K562 (cell line): ENCODE measurements at regions not wholly inside any gene's neighbourhood (a gene's known extent, or its start where the extent isn't known, plus 50 kb on each side); places are given as distances from the start of the nearest gene placed in this dataset.

ENCODE experiments used
- ATAC-seq: fragments of 200-7000 bp; cut with Tn5 transposase; 3 replicates; pipeline ENCODE4 v1.9.1; 2020; ENCODE audit warnings: moderate library complexity
- BruUV-seq: library from RNA; stranded (reverse); fragments of 400-500 nt; replicated peaks from 2 replicates; lab custom pipeline; 2021; lab: Mats Ljungman, UMichigan
- CTCF ChIA-PET: fragments of 300-600 bp; formaldehyde crosslinking; extraction: SDS; loops from one replicate; lab custom pipeline; 2021; ENCODE audit warnings: low intra/inter-chr PET ratio; lab: Yijun Ruan, JAX
- POLR2A ChIA-PET: fragments of 300-600, 350-650 bp; sonication (Branson Sonifier 250); formaldehyde crosslinking; extraction: SDS; loops from one replicate; lab custom pipeline; 2021; ENCODE audit warnings: antibody characterized with exemption, inconsistent platforms; lab: Yijun Ruan, JAX
- DNase-seq, 4 experiments: peaks; one replicate each; pipeline versions ENCODE4 v3.0.0 to v3.0.0-alpha.2; 2011 to 2018; ENCODE audit warnings: low spot score in 3 of 4, mixed read lengths in 3 of 4; ENCODE audit errors: extremely low read depth in 1 of 4
- FAIRE-seq: peaks from 2 replicates; lab custom pipeline; 2011; peaks lifted over from hg19 to GRCh38; lab: Jason Lieb, UNC
- H2AFZ ChIP-seq: 2 replicates; pipeline ENCODE4 v1.6.0; 2011; ENCODE audit warnings: low read depth, low read length, control low read depth, inconsistent platforms
- H3K27ac ChIP-seq: fragments of 200-600 bp; 3 replicates; pipeline ENCODE4 v1.8.0; 2011; ENCODE audit warnings: low read depth, mild to moderate bottlenecking, control low read depth, inconsistent platforms, low read length, moderate library complexity, mixed read lengths; ENCODE audit errors: extremely low read depth
- H3K27me3 ChIP-seq, 2 experiments: fragments of 300-600 bp in 1 of 2; 2 replicates in 1 of 2; 3 replicates in 1 of 2; pipeline versions ENCODE4 v1.6.0 to v1.8.0; 2011; ENCODE audit warnings: inconsistent platforms in 2 of 2, low read length in 2 of 2, mild to moderate bottlenecking in 1 of 2, mixed read lengths in 1 of 2, moderate library complexity in 1 of 2; ENCODE audit not compliant: control insufficient read depth in 2 of 2, insufficient read depth in 2 of 2
- H3K36me3 ChIP-seq: fragments of 300-600 bp; 3 replicates; pipeline ENCODE4 v1.8.0; 2011; ENCODE audit warnings: mild to moderate bottlenecking, low read length, inconsistent platforms; ENCODE audit not compliant: control insufficient read depth, insufficient read depth
- H3K4me1 ChIP-seq, 2 experiments: fragments of 200-600 bp in 1 of 2; replicated peaks in 1 of 2; 2 replicates in 1 of 2; 3 replicates in 1 of 2; pipeline versions ENCODE4 v1.5.1 to v1.8.0; 2011; ENCODE audit warnings: inconsistent platforms in 2 of 2, low read length in 2 of 2, mild to moderate bottlenecking in 1 of 2, mixed read lengths in 1 of 2, moderate library complexity in 1 of 2; ENCODE audit not compliant: control insufficient read depth in 2 of 2, insufficient read depth in 2 of 2
- H3K4me2 ChIP-seq: 2 replicates; pipeline ENCODE4 v1.6.1; 2011; ENCODE audit warnings: low read length, control low read depth, inconsistent platforms, mixed read lengths; ENCODE audit not compliant: insufficient read depth
- H3K4me3 ChIP-seq: fragments of 200-600 bp; sonication (generic), shearing (Covaris generic); 2 replicates; pipeline ENCODE4 v1.5.1; 2016; ENCODE audit warnings: control low read depth, inconsistent platforms
- H3K79me2 ChIP-seq: fragments of 200-600 bp; 3 replicates; pipeline ENCODE4 v1.8.0; 2011; ENCODE audit warnings: low read length, inconsistent platforms; ENCODE audit not compliant: control insufficient read depth, insufficient read depth
- H3K9ac ChIP-seq, 2 experiments: 2 replicates each; pipeline versions ENCODE4 v1.6.0 to v1.6.1; 2011; ENCODE audit warnings: low read depth in 2 of 2, low read length in 2 of 2, control low read depth in 1 of 2, inconsistent platforms in 1 of 2, mild to moderate bottlenecking in 1 of 2, mixed read lengths in 1 of 2; ENCODE audit not compliant: insufficient read depth in 1 of 2
- H3K9me1 ChIP-seq: one replicate; pipeline ENCODE4 v1.6.0; 2011; ENCODE audit warnings: inconsistent platforms, mild to moderate bottlenecking, low read length, moderate library complexity; ENCODE audit not compliant: control insufficient read depth, insufficient read depth
- H3K9me3 ChIP-seq: replicated peaks from 2 replicates; pipeline ENCODE4 v1.5.1; 2011; ENCODE audit warnings: low read depth, low read length, inconsistent platforms; ENCODE audit not compliant: control insufficient read depth, insufficient read depth
- H4K20me1 ChIP-seq: replicated peaks from 2 replicates; pipeline ENCODE4 v1.6.1; 2011; ENCODE audit warnings: low read length, inconsistent platforms, mixed read lengths; ENCODE audit not compliant: control insufficient read depth, insufficient read depth
- ATF1 ChIP-seq, 2 experiments: fragments of 450-650 bp in 1 of 2; IDR thresholded peaks; 2 replicates each; pipeline ENCODE4 v1.6.1; 2016; ENCODE audit warnings: missing compliant biosample characterization in 1 of 2, missing genetic modification characterization in 1 of 2
- GABPB2 ChIP-seq: fragments of 250-450 bp; sonication (Bioruptor Pico); conservative IDR thresholded peaks from 2 replicates; pipeline ENCODE4 v1.5.1; 2021; ENCODE audit warnings: mild to moderate bottlenecking
- KLF6 ChIP-seq: fragments of 250-450 bp; sonication (Bioruptor Pico); IDR thresholded peaks from 2 replicates; pipeline ENCODE4 v1.4.0; 2020; ENCODE audit warnings: mild to moderate bottlenecking, moderate library complexity, borderline replicate concordance
- MBD2 ChIP-seq: sonication (generic); IDR thresholded peaks from 2 replicates; pipeline ENCODE4 v1.6.1; 2016; ENCODE audit warnings: low read depth, borderline replicate concordance
- NCOR1 ChIP-seq: fragments of 450-650 bp; IDR thresholded peaks from 2 replicates; pipeline ENCODE4 v1.6.1; 2016; ENCODE audit warnings: mild to moderate bottlenecking, moderate library complexity
- POLR3A ChIP-seq: IDR thresholded peaks from 2 replicates; pipeline ENCODE4 v1.6.1; 2011; ENCODE audit warnings: borderline replicate concordance, mild to moderate bottlenecking, moderate library complexity; ENCODE audit not compliant: insufficient read length, insufficient read depth; ENCODE audit errors: extremely low read depth
- TFE3 ChIP-seq: fragments of 450-650 bp; formaldehyde crosslinking; IDR thresholded peaks from 2 replicates; pipeline ENCODE4 v1.4.0; 2020; ENCODE audit warnings: mild to moderate bottlenecking, mixed read lengths
- ZNF785 ChIP-seq: fragments of 250-450 bp; sonication (Bioruptor Pico); IDR thresholded peaks from 2 replicates; pipeline ENCODE4 v1.4.0; 2020; ENCODE audit warnings: mild to moderate bottlenecking
- WGBS: fragments of 100-300 bp; shearing (Covaris generic); methylation state at CpG from one replicate; pipeline ENCODE4 v1.1.6; 2016; ENCODE audit warnings: low coverage, mixed read lengths; ENCODE audit not compliant: insufficient coverage; ENCODE audit errors: missing lambda C conversion rate; 5-methylcytosine and 5-hydroxymethylcytosine counted together
- in situ Hi-C: fragments of 300-500 bp; cut with MboI; formaldehyde crosslinking; loops from 4 replicates; pipeline ENCODE4 v1.15.0; 2018; ENCODE audit warnings: inconsistent platforms, mixed read lengths
- intact Hi-C: fragments of 100-400 bp; cut with micrococcal nuclease; formaldehyde crosslinking; loops from 2 replicates; pipeline ENCODE4 v1.14.2; 2022

- Histone ChIP-seq H3K79me2 (no peaks in the 10 kb centered on the region), H2AFZ (no peak overlapping the region), H3K27me3 (no peaks in the 10 kb centered on the region), H3K9me3 (no peaks in the 10 kb centered on the region), H3K9me1 (no peaks in the 10 kb centered on the region), H3K9ac (no peak overlapping the region), H3K4me1 (no peaks in the 10 kb centered on the region), H3K36me3 (no peaks in the 10 kb centered on the region), H3K4me3 (no peak overlapping the region), H3K27ac (no peak overlapping the region), H3K4me2 (no peak overlapping the region), H4K20me1 (no peaks in the 10 kb centered on the region)
- intact Hi-C loops, result no loop called here
- in situ Hi-C loops, result no loop called here
- FAIRE-seq (no peak), DNase-seq (no peak), ATAC-seq (no peak)
- POLR2A ChIA-PET, result no interaction called here
- 0% methylated on average over 3 of the region's 3 CpGs for WGBS
- CTCF ChIA-PET, result no interaction called here
- no TSS peak for BruUV-seq
- TF ChIP-seq TFE3, result peak; percentile 66
- no peak for TF ChIP-seq ATF1 (CRISPR knock-in tag; IDR thresholded peaks at IDR 0.05)
- no peak for TF ChIP-seq ATF1 (tag; IDR thresholded peaks at IDR 0.05)
- no peak for TF ChIP-seq ZNF785 (CRISPR knock-in tag)
- TF ChIP-seq GABPB2 (CRISPR knock-in tag), result no peak
- TF ChIP-seq MBD2, result no peak
- TF ChIP-seq POLR3A, result no peak
- TF ChIP-seq NCOR1, result no peak
- no peak for TF ChIP-seq KLF6
These were observed 1120.3 kb upstream of the PRR20A start for GRCh38 chr13:56020425-56020824.
